GM23338 (cell line): ENCODE measurements at regions not wholly inside any gene's neighbourhood (a gene's known extent, or its start where the extent isn't known, plus 50 kb on each side); places are given as distances from the start of the nearest gene placed in this dataset.

ENCODE experiments used
- ATAC-seq: fragments of 200-7000 bp; cut with Tn5 transposase; 3 replicates; pipeline ENCODE4 v1.9.1; 2020
- DNase-seq: peaks from one replicate; pipeline ENCODE4 v3.0.0-alpha.2; 2015; ENCODE audit warnings: low spot score
- H2AFZ ChIP-seq: fragments of 200-600 bp; sonication (generic); 2 replicates; pipeline ENCODE4 v1.8.0; 2016; ENCODE audit warnings: antibody characterized with exemption, mild to moderate bottlenecking, moderate library complexity
- H3F3A ChIP-seq: fragments of 200-600 bp; sonication (generic); replicated peaks from 2 replicates; pipeline ENCODE4 v1.8.0; 2017; ENCODE audit warnings: antibody characterized with exemption, mixed run types, low read depth
- H3K27ac ChIP-seq: fragments of 200-600 bp; sonication (generic); 2 replicates; pipeline ENCODE4 v1.6.1; 2016; ENCODE audit warnings: low read depth
- H3K27me3 ChIP-seq: fragments of 200-600 bp; sonication (generic); 2 replicates; pipeline ENCODE4 v1.8.0; 2016; ENCODE audit warnings: mild to moderate bottlenecking, mixed run types, moderate library complexity; ENCODE audit not compliant: insufficient read depth
- H3K36me3 ChIP-seq: fragments of 200-600 bp; sonication (generic); 2 replicates; pipeline ENCODE4 v1.8.0; 2016; ENCODE audit warnings: mild to moderate bottlenecking; ENCODE audit not compliant: insufficient read depth
- H3K4me1 ChIP-seq: fragments of 200-600 bp; sonication (generic); 2 replicates; pipeline ENCODE4 v1.8.0; 2016; ENCODE audit warnings: mild to moderate bottlenecking, moderate library complexity; ENCODE audit not compliant: insufficient read depth
- H3K4me2 ChIP-seq: fragments of 200-600 bp; sonication (generic); 2 replicates; pipeline ENCODE4 v1.7.1; 2017; ENCODE audit warnings: mixed run types
- H3K4me3 ChIP-seq: fragments of 200-600 bp; sonication (generic); 2 replicates; pipeline ENCODE4 v1.6.1; 2016; ENCODE audit warnings: mixed run types
- H3K79me2 ChIP-seq: fragments of 200-600 bp; sonication (generic); replicated peaks from 2 replicates; pipeline ENCODE4 v1.8.0; 2017; ENCODE audit warnings: mild to moderate bottlenecking; ENCODE audit not compliant: insufficient read depth
- H3K9me2 ChIP-seq: fragments of 200-600 bp; sonication (generic); 2 replicates; pipeline ENCODE4 v1.8.0; 2017; ENCODE audit not compliant: insufficient read depth
- H4K20me1 ChIP-seq: fragments of 200-600 bp; sonication (generic); replicated peaks from 2 replicates; pipeline ENCODE4 v1.8.0; 2017; ENCODE audit warnings: mild to moderate bottlenecking; ENCODE audit not compliant: insufficient read depth
- H3K27ac Mint-ChIP-seq: 2 replicates; pipeline ENCODE4 v1.8.0; 2020; ENCODE audit warnings: inconsistent platforms, mild to moderate bottlenecking, moderate library complexity, mixed read lengths
- H3K27me3 Mint-ChIP-seq: 3 replicates; pipeline ENCODE4 v1.8.0; 2022; ENCODE audit warnings: low read depth, mild to moderate bottlenecking, moderate library complexity, mixed read lengths, inconsistent platforms; ENCODE audit not compliant: insufficient read depth, poor library complexity
- H3K36me3 Mint-ChIP-seq: 3 replicates; pipeline ENCODE4 v1.8.0; 2021; ENCODE audit warnings: low read depth, mild to moderate bottlenecking, inconsistent platforms, moderate library complexity, mixed read lengths
- H3K4me1 Mint-ChIP-seq: 3 replicates; pipeline ENCODE4 v1.8.0; 2020; ENCODE audit warnings: mild to moderate bottlenecking, inconsistent platforms, mixed read lengths
- H3K4me3 Mint-ChIP-seq: 3 replicates; pipeline ENCODE4 v1.8.0; 2021; ENCODE audit warnings: moderate library complexity, mild to moderate bottlenecking, inconsistent platforms, mixed read lengths
- H3K9me3 Mint-ChIP-seq: 3 replicates; pipeline ENCODE4 v1.8.0; 2020; ENCODE audit warnings: moderate library complexity, mild to moderate bottlenecking, inconsistent platforms, mixed read lengths
- CREB1 ChIP-seq: fragments of 250-450 bp; sonication (Bioruptor Pico); IDR thresholded peaks from 2 replicates; pipeline ENCODE4 v1.5.0; 2020; ENCODE audit warnings: low read depth, mild to moderate bottlenecking, moderate library complexity
- EZH2 ChIP-seq: fragments of 200-600 bp; sonication (generic); IDR thresholded peaks from one replicate; pipeline ENCODE4 v1.8.0; 2017; ENCODE audit warnings: antibody characterized with exemption, mild to moderate bottlenecking, low read depth; ENCODE audit not compliant: unreplicated experiment
- EZH2phosphoT487 ChIP-seq: fragments of 200-600 bp; sonication (generic); IDR thresholded peaks from one replicate; pipeline ENCODE4 v1.8.1; 2018; ENCODE audit warnings: antibody characterized with exemption; ENCODE audit not compliant: unreplicated experiment
- JUNB ChIP-seq: IDR thresholded peaks from one replicate; pipeline ENCODE4 v1.6.1; 2016; ENCODE audit warnings: antibody characterized with exemption; ENCODE audit not compliant: unreplicated experiment
- NANOG ChIP-seq: IDR thresholded peaks from 2 replicates; pipeline ENCODE4 v1.6.1; 2016; ENCODE audit warnings: antibody characterized with exemption, borderline replicate concordance
- STAT1 ChIP-seq: IDR thresholded peaks from one replicate; pipeline ENCODE4 v1.6.1; 2016; ENCODE audit warnings: antibody characterized with exemption; ENCODE audit not compliant: unreplicated experiment
- ZNF114 ChIP-seq: fragments of 250-450 bp; sonication (Bioruptor Pico); IDR thresholded peaks from 2 replicates; pipeline ENCODE4 v1.5.0; 2020; ENCODE audit warnings: mild to moderate bottlenecking, moderate library complexity
- ZNF331 ChIP-seq: fragments of 250-450 bp; sonication (Bioruptor Pico); IDR thresholded peaks from 2 replicates; pipeline ENCODE4 v1.5.0; 2020; ENCODE audit warnings: low read depth, mild to moderate bottlenecking, moderate library complexity
- TF ChIP-seq, protein P1 (sequence below), 2 experiments: fragments of 200-600 bp in 1 of 2; sonication (generic) in 1 of 2; conservative IDR thresholded peaks; 2 replicates each; pipeline versions ENCODE4 v1.5.1 to v1.6.1; 2016 to 2017; ENCODE audit warnings: antibody characterized with exemption in 2 of 2, low read depth in 2 of 2, mild to moderate bottlenecking in 2 of 2, moderate library complexity in 1 of 2
- TF ChIP-seq, protein P2 (sequence below): fragments of 250-450 bp; sonication (Bioruptor Pico); IDR thresholded peaks from 2 replicates; pipeline ENCODE4 v1.5.0; 2020; ENCODE audit warnings: mild to moderate bottlenecking, moderate library complexity
- TF ChIP-seq, protein P3 (sequence below): IDR thresholded peaks from one replicate; pipeline ENCODE4 v1.6.1; 2018; ENCODE audit warnings: antibody characterized with exemption; ENCODE audit not compliant: unreplicated experiment

DNA sequence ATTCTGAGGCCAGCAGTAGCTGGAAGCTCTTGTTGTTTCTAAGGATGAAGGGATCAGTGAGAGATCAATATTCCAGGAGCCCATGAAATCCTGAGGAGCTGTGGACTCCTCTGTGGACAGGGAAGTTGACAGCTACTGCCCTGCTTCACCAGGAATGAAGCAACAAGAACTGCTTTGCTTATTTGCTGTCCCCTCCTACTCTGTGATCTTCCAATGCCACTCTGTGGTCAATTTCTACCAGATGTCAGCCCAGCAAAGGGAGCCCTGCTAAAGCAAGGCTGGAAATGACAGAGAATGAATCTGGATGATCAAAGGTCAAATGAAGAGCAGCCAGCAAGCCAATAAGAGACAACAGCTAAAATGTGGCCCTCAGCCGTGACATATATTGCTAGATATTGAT, 227.5 kb upstream of the CHRM2 start:
- no peaks in the 10 kb centered on the region for H3K79me2 ChIP-seq
- DNase-seq, result no peak
- ATAC-seq, result no peak
- H3K4me3 ChIP-seq, result no peak overlapping the region
- no peak overlapping the region for H3K4me3 Mint-ChIP-seq
- H3K9me3 Mint-ChIP-seq, result no peaks in the 10 kb centered on the region
- no peaks in the 10 kb centered on the region for H3K36me3 Mint-ChIP-seq
- H3K27ac Mint-ChIP-seq, result no peak overlapping the region
- no peaks in the 10 kb centered on the region for H4K20me1 ChIP-seq
- no peaks in the 10 kb centered on the region for H3F3A ChIP-seq
- peaks cover 18% of the 10 kb centered on the region for H3K4me1 Mint-ChIP-seq
- peaks cover 15% of the 10 kb centered on the region for H3K4me1 ChIP-seq
- peaks cover 2% of the 10 kb centered on the region for H3K27me3 Mint-ChIP-seq
- H3K27ac ChIP-seq, result no peak overlapping the region
- H3K27me3 ChIP-seq, result no peaks in the 10 kb centered on the region
- H3K9me2 ChIP-seq, result no peaks in the 10 kb centered on the region
- no peak for TF ChIP-seq EZH2
- TF ChIP-seq, protein P1, sequence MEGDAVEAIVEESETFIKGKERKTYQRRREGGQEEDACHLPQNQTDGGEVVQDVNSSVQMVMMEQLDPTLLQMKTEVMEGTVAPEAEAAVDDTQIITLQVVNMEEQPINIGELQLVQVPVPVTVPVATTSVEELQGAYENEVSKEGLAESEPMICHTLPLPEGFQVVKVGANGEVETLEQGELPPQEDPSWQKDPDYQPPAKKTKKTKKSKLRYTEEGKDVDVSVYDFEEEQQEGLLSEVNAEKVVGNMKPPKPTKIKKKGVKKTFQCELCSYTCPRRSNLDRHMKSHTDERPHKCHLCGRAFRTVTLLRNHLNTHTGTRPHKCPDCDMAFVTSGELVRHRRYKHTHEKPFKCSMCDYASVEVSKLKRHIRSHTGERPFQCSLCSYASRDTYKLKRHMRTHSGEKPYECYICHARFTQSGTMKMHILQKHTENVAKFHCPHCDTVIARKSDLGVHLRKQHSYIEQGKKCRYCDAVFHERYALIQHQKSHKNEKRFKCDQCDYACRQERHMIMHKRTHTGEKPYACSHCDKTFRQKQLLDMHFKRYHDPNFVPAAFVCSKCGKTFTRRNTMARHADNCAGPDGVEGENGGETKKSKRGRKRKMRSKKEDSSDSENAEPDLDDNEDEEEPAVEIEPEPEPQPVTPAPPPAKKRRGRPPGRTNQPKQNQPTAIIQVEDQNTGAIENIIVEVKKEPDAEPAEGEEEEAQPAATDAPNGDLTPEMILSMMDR (conservative IDR thresholded peaks at IDR 0.05; ENCODE audit: low read depth in 2 of 2), result peak in 1 of 2 experiments; percentile 42; a peak in 2 of 4 replicates
- H2AFZ ChIP-seq, result no peak overlapping the region
- no peaks in the 10 kb centered on the region for H3K36me3 ChIP-seq
- H3K4me2 ChIP-seq, result no peak overlapping the region

DNA sequence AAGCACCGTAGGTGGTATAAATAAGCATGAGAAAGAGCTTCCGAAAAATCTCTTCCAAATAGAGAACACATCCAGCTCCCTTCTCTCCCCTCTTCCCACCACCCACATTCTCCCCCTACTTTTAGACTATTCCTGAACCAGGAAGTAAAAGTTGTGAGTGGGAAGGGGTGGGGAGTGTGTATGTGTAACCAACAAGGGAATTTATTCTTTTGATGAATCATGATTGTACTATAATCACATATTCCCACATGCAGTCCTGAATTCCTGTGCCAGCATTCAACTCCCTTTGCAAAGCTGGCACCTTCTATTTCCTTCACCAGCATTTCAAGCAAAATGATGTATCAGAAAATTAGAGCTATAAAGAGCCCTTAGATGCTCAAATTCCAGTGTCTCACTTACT, 230.6 kb upstream of the CHRM2 start:
- Histone ChIP-seq H3K9me2 (no peaks in the 10 kb centered on the region), H3F3A (no peaks in the 10 kb centered on the region), H3K27ac (no peak overlapping the region), H3K27me3 (no peaks in the 10 kb centered on the region), H3K4me1 (peaks cover 15% of the 10 kb centered on the region), H3K36me3 (no peaks in the 10 kb centered on the region), H3K79me2 (no peaks in the 10 kb centered on the region), H3K4me3 (no peak overlapping the region), H2AFZ (no peak overlapping the region), H3K4me2 (peak overlapping the region; percentile 3; the same call in 1 of the 2 replicates), H4K20me1 (no peaks in the 10 kb centered on the region)
- peak overlapping the region; percentile 42; the same call in 1 of the 2 replicates for H3K27ac Mint-ChIP-seq
- H3K9me3 Mint-ChIP-seq, result no peaks in the 10 kb centered on the region
- no peak overlapping the region; the same call in 2 of the 3 replicates for H3K4me3 Mint-ChIP-seq
- H3K27me3 Mint-ChIP-seq, result no peaks in the 10 kb centered on the region
- ATAC-seq (peak; percentile 37; the same call in 2 of the 3 replicates), DNase-seq (peak; percentile 31)
- no peaks in the 10 kb centered on the region for H3K36me3 Mint-ChIP-seq
- H3K4me1 Mint-ChIP-seq, result peaks cover 22% of the 10 kb centered on the region
- TF ChIP-seq, protein P2, sequence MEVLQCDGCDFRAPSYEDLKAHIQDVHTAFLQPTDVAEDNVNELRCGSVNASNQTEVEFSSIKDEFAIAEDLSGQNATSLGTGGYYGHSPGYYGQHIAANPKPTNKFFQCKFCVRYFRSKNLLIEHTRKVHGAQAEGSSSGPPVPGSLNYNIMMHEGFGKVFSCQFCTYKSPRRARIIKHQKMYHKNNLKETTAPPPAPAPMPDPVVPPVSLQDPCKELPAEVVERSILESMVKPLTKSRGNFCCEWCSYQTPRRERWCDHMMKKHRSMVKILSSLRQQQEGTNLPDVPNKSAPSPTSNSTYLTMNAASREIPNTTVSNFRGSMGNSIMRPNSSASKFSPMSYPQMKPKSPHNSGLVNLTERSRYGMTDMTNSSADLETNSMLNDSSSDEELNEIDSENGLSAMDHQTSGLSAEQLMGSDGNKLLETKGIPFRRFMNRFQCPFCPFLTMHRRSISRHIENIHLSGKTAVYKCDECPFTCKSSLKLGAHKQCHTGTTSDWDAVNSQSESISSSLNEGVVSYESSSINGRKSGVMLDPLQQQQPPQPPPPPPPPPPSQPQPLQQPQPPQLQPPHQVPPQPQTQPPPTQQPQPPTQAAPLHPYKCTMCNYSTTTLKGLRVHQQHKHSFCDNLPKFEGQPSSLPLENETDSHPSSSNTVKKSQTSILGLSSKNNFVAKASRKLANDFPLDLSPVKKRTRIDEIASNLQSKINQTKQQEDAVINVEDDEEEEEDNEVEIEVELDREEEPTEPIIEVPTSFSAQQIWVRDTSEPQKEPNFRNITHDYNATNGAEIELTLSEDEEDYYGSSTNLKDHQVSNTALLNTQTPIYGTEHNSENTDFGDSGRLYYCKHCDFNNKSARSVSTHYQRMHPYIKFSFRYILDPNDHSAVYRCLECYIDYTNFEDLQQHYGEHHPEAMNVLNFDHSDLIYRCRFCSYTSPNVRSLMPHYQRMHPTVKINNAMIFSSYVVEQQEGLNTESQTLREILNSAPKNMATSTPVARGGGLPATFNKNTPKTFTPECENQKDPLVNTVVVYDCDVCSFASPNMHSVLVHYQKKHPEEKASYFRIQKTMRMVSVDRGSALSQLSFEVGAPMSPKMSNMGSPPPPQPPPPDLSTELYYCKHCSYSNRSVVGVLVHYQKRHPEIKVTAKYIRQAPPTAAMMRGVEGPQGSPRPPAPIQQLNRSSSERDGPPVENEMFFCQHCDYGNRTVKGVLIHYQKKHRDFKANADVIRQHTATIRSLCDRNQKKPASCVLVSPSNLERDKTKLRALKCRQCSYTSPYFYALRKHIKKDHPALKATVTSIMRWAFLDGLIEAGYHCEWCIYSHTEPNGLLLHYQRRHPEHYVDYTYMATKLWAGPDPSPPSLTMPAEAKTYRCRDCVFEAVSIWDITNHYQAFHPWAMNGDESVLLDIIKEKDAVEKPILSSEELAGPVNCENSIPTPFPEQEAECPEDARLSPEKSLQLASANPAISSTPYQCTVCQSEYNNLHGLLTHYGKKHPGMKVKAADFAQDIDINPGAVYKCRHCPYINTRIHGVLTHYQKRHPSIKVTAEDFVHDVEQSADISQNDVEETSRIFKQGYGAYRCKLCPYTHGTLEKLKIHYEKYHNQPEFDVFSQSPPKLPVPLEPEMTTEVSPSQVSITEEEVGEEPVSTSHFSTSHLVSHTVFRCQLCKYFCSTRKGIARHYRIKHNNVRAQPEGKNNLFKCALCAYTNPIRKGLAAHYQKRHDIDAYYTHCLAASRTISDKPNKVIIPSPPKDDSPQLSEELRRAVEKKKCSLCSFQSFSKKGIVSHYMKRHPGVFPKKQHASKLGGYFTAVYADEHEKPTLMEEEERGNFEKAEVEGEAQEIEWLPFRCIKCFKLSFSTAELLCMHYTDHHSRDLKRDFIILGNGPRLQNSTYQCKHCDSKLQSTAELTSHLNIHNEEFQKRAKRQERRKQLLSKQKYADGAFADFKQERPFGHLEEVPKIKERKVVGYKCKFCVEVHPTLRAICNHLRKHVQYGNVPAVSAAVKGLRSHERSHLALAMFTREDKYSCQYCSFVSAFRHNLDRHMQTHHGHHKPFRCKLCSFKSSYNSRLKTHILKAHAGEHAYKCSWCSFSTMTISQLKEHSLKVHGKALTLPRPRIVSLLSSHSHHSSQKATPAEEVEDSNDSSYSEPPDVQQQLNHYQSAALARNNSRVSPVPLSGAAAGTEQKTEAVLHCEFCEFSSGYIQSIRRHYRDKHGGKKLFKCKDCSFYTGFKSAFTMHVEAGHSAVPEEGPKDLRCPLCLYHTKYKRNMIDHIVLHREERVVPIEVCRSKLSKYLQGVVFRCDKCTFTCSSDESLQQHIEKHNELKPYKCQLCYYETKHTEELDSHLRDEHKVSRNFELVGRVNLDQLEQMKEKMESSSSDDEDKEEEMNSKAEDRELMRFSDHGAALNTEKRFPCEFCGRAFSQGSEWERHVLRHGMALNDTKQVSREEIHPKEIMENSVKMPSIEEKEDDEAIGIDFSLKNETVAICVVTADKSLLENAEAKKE, result no peak
- TF ChIP-seq ZNF331 (CRISPR knock-in tag) (no peak), EZH2phosphoT487 (no peak), NANOG (no peak), CREB1 (no peak), JUNB (no peak), STAT1 (no peak), EZH2 (no peak), ZNF114 (no peak)
- TF ChIP-seq, protein P3, sequence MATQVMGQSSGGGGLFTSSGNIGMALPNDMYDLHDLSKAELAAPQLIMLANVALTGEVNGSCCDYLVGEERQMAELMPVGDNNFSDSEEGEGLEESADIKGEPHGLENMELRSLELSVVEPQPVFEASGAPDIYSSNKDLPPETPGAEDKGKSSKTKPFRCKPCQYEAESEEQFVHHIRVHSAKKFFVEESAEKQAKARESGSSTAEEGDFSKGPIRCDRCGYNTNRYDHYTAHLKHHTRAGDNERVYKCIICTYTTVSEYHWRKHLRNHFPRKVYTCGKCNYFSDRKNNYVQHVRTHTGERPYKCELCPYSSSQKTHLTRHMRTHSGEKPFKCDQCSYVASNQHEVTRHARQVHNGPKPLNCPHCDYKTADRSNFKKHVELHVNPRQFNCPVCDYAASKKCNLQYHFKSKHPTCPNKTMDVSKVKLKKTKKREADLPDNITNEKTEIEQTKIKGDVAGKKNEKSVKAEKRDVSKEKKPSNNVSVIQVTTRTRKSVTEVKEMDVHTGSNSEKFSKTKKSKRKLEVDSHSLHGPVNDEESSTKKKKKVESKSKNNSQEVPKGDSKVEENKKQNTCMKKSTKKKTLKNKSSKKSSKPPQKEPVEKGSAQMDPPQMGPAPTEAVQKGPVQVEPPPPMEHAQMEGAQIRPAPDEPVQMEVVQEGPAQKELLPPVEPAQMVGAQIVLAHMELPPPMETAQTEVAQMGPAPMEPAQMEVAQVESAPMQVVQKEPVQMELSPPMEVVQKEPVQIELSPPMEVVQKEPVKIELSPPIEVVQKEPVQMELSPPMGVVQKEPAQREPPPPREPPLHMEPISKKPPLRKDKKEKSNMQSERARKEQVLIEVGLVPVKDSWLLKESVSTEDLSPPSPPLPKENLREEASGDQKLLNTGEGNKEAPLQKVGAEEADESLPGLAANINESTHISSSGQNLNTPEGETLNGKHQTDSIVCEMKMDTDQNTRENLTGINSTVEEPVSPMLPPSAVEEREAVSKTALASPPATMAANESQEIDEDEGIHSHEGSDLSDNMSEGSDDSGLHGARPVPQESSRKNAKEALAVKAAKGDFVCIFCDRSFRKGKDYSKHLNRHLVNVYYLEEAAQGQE, result no peak
